HEK293 (cell line): ENCODE measurements at regions not wholly inside any gene's neighbourhood (a gene's known extent, or its start where the extent isn't known, plus 50 kb on each side); places are given as distances from the start of the nearest gene placed in this dataset.

Source experiments
- HOXA7 ChIP-seq: sonication (generic); formaldehyde crosslinking; IDR thresholded peaks from 2 replicates; pipeline ENCODE4 v1.8.1; 2022; ENCODE audit warnings: missing genetic modification reagents, borderline replicate concordance
- KLF10 ChIP-seq: fragments of 450-650 bp; IDR thresholded peaks from 2 replicates; pipeline ENCODE4 v1.5.1; 2018; ENCODE audit warnings: missing biosample characterization, mild to moderate bottlenecking, missing genetic modification characterization
- SCRT2 ChIP-seq: fragments of 450-650 bp; formaldehyde crosslinking; IDR thresholded peaks from 2 replicates; pipeline ENCODE4 v1.5.1; 2016; ENCODE audit warnings: missing biosample characterization, missing genetic modification characterization
- TCF7L2 ChIP-seq: IDR thresholded peaks from 2 replicates; pipeline ENCODE4 v1.6.1; 2011; ENCODE audit warnings: low read depth, mild to moderate bottlenecking, inconsistent platforms, low read length, moderate library complexity, borderline replicate concordance
- ZNF146 ChIP-seq: fragments of 450-650 bp; formaldehyde crosslinking; IDR thresholded peaks from 2 replicates; pipeline ENCODE4 v1.5.1; 2016; ENCODE audit warnings: missing biosample characterization, missing genetic modification characterization
- ZNF221 ChIP-seq: fragments of 450-650 bp; formaldehyde crosslinking; IDR thresholded peaks from 2 replicates; pipeline ENCODE4 v1.5.1; 2017; ENCODE audit warnings: missing biosample characterization, missing genetic modification characterization, borderline replicate concordance
- TF ChIP-seq, protein P1 (sequence below): fragments of 450-650 bp; formaldehyde crosslinking; IDR thresholded peaks from 2 replicates; pipeline ENCODE4 v1.5.1; 2016; ENCODE audit warnings: missing biosample characterization, missing genetic modification characterization
- TF ChIP-seq, protein P2 (sequence below): fragments of 450-650 bp; formaldehyde crosslinking; IDR thresholded peaks from 2 replicates; pipeline ENCODE4 v1.5.1; 2017; ENCODE audit warnings: missing biosample characterization, mild to moderate bottlenecking, missing genetic modification characterization, moderate library complexity

GRCh38 chr9:79433703-79434102, 138.1 kb upstream of the TLE4 start:
- TF ChIP-seq, protein P1, sequence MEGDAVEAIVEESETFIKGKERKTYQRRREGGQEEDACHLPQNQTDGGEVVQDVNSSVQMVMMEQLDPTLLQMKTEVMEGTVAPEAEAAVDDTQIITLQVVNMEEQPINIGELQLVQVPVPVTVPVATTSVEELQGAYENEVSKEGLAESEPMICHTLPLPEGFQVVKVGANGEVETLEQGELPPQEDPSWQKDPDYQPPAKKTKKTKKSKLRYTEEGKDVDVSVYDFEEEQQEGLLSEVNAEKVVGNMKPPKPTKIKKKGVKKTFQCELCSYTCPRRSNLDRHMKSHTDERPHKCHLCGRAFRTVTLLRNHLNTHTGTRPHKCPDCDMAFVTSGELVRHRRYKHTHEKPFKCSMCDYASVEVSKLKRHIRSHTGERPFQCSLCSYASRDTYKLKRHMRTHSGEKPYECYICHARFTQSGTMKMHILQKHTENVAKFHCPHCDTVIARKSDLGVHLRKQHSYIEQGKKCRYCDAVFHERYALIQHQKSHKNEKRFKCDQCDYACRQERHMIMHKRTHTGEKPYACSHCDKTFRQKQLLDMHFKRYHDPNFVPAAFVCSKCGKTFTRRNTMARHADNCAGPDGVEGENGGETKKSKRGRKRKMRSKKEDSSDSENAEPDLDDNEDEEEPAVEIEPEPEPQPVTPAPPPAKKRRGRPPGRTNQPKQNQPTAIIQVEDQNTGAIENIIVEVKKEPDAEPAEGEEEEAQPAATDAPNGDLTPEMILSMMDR (tag by site-specific recombination), result no peak
- no peak for TF ChIP-seq SCRT2 (tag by site-specific recombination)
- no peak for TF ChIP-seq ZNF221 (tag by site-specific recombination)
- TF ChIP-seq, protein P2, sequence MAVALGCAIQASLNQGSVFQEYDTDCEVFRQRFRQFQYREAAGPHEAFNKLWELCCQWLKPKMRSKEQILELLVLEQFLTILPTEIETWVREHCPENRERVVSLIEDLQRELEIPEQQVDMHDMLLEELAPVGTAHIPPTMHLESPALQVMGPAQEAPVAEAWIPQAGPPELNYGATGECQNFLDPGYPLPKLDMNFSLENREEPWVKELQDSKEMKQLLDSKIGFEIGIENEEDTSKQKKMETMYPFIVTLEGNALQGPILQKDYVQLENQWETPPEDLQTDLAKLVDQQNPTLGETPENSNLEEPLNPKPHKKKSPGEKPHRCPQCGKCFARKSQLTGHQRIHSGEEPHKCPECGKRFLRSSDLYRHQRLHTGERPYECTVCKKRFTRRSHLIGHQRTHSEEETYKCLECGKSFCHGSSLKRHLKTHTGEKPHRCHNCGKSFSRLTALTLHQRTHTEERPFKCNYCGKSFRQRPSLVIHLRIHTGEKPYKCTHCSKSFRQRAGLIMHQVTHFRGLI (tag by site-specific recombination), result no peak
- no peak for TF ChIP-seq TCF7L2
- no peak for TF ChIP-seq ZNF146
- TF ChIP-seq HOXA7 (CRISPR knock-in tag), result no peak
- TF ChIP-seq KLF10 (tag by site-specific recombination), result no peak
